Activated CD4-positive, alpha-beta T cell treated with anti-CD3 and anti-CD28 coated beads, Interleukin-2, amount 10 ng/mL, durations not matched to agents 24 days and 14 days (primary cell): ENCODE measurements at regions not wholly inside any gene's neighbourhood (a gene's known extent, or its start where the extent isn't known, plus 50 kb on each side); places are given as distances from the start of the nearest gene placed in this dataset.

Experiments used
- DNase-seq: peaks from one replicate; pipeline ENCODE4 v3.0.0; 2022
- H3K27ac Mint-ChIP-seq: one replicate; pipeline ENCODE4 v1.8.0; 2022; ENCODE audit warnings: mild to moderate bottlenecking, mixed read lengths
- H3K27me3 Mint-ChIP-seq: one replicate; pipeline ENCODE4 v1.8.0; 2022; ENCODE audit warnings: mixed read lengths
- H3K36me3 Mint-ChIP-seq: one replicate; pipeline ENCODE4 v1.8.0; 2022; ENCODE audit warnings: low read depth, mild to moderate bottlenecking, mixed read lengths
- H3K4me1 Mint-ChIP-seq: one replicate; pipeline ENCODE4 v1.8.0; 2021; ENCODE audit warnings: mixed read lengths
- H3K4me3 Mint-ChIP-seq: one replicate; pipeline ENCODE4 v1.8.0; 2022; ENCODE audit warnings: mild to moderate bottlenecking, moderate library complexity, mixed read lengths
- H3K9me3 Mint-ChIP-seq: one replicate; pipeline ENCODE4 v1.8.0; 2021; ENCODE audit warnings: mixed read lengths
- intact Hi-C: fragments of 100-400 bp; cut with micrococcal nuclease; formaldehyde crosslinking; loops from one replicate; pipeline ENCODE4 v1.15.1; 2023

GRCh38 chr1:4149831-4150230, 249.8 kb upstream of the C1orf174 start:
- intact Hi-C loops, result no loop called here
- Mint-ChIP-seq H3K27me3 (no peaks in the 10 kb centered on the region), H3K4me1 (no peaks in the 10 kb centered on the region), H3K27ac (no peak overlapping the region), H3K9me3 (no peaks in the 10 kb centered on the region), H3K36me3 (no peaks in the 10 kb centered on the region), H3K4me3 (no peak overlapping the region)
- no peak for DNase-seq

DNA sequence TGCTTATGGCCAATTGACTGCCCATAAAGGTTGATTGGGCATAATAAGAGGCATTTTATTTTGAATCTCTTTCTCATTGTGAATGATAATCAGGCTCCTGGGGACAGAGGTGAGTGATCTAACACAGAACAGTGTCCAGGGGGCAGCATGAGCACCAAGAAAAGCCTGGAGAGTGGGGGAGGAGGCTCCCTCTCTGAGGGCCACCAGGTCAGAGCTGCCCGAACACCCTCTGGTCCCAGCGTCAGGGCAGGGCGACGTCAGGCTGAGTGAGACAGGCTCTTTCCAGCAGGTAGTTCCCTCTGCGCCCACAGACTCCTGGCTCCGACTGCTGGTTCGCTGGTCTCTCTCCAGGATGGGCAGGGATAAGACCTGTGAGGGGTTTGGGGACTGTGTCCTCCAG, 250.2 kb upstream of the C1orf174 start:
- no peaks in the 10 kb centered on the region for H3K9me3 Mint-ChIP-seq
- intact Hi-C loops, result no loop called here

DNA sequence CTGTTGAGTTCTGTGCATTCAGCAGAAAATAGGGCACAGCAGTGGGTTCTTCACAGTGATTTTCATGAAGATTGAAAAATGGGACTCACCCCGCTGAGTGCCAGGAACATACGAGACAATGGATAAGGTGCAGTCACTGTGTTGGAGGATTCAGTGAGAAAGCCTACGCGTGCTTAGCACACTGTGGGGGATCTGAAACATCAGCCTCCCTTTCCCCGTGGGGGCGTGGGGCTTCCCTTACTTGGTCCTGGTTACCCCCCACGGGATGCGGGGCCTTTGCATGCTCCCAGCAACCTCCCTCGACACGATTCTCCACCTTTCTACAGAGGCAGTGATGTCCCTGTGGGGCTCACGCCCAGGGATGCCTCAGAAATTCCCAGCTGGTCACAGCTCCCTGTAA, 252.2 kb upstream of the C1orf174 start:
- H3K4me1 Mint-ChIP-seq, result no peaks in the 10 kb centered on the region
- intact Hi-C loops, result no loop called here
- H3K36me3 Mint-ChIP-seq, result no peaks in the 10 kb centered on the region
- H3K27me3 Mint-ChIP-seq, result no peaks in the 10 kb centered on the region
- H3K27ac Mint-ChIP-seq, result no peak overlapping the region
- no peak for DNase-seq
- no peak overlapping the region for H3K4me3 Mint-ChIP-seq
- no peaks in the 10 kb centered on the region for H3K9me3 Mint-ChIP-seq

More for the DNA sequence above, 250.2 kb upstream of the C1orf174 start:
- H3K36me3 Mint-ChIP-seq, result no peaks in the 10 kb centered on the region
- no peak overlapping the region for H3K27ac Mint-ChIP-seq
- no peaks in the 10 kb centered on the region for H3K4me1 Mint-ChIP-seq
- no peaks in the 10 kb centered on the region for H3K27me3 Mint-ChIP-seq
- DNase-seq, result no peak
- no peak overlapping the region for H3K4me3 Mint-ChIP-seq

- no peaks in the 10 kb centered on the region for H3K9me3 Mint-ChIP-seq
- DNase-seq, result no peak
- no peaks in the 10 kb centered on the region for H3K4me1 Mint-ChIP-seq
Observed at GRCh38 chr1:4153571-4153970, 253.5 kb upstream of the C1orf174 start.

GRCh38 chr1:4156241-4156973, 256.3 kb upstream of the C1orf174 start:
- no peaks in the 10 kb centered on the region for H3K9me3 Mint-ChIP-seq
- H3K27me3 Mint-ChIP-seq, result no peaks in the 10 kb centered on the region
- H3K4me1 Mint-ChIP-seq, result no peaks in the 10 kb centered on the region
- intact Hi-C loops, result no loop called here
- H3K4me3 Mint-ChIP-seq, result no peak overlapping the region
- no peaks in the 10 kb centered on the region for H3K36me3 Mint-ChIP-seq
- DNase-seq, result no peak
- H3K27ac Mint-ChIP-seq, result no peak overlapping the region

More at GRCh38 chr1:4153571-4153970, 253.5 kb upstream of the C1orf174 start:
- Mint-ChIP-seq H3K36me3 (no peaks in the 10 kb centered on the region), H3K27ac (no peak overlapping the region), H3K4me3 (no peak overlapping the region), H3K27me3 (no peaks in the 10 kb centered on the region)
- intact Hi-C loops, result no loop called here

DNA sequence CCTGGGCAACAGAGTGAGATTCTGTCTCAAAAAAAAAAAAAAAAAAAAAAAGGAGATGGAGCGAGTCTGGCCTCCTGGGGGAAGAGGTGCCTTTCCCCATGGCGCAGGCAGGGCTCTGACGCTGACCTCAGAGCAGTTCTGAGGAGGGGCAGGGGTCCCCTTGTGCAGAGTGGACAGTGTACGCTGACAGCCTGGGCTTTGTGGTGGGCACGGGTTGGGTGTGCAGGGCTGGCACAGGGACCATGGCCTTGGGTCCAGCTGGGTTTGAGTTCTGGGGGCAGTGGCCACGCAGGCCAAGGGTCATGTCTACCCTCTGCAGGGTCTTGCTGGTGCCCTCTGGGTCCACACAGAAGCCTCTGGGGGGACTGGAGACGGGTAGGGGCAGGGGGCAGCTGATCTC, 260.1 kb upstream of the C1orf174 start:
- H3K4me3 Mint-ChIP-seq, result no peak overlapping the region
- H3K27me3 Mint-ChIP-seq, result no peaks in the 10 kb centered on the region
- no peaks in the 10 kb centered on the region for H3K36me3 Mint-ChIP-seq
- H3K9me3 Mint-ChIP-seq, result no peaks in the 10 kb centered on the region
- DNase-seq, result no peak
- no peak overlapping the region for H3K27ac Mint-ChIP-seq
- H3K4me1 Mint-ChIP-seq, result no peaks in the 10 kb centered on the region
- intact Hi-C loops, result no loop called here

GRCh38 chr1:4161366-4162006, 261.4 kb upstream of the C1orf174 start:
- Mint-ChIP-seq H3K27me3 (peaks cover 2% of the 10 kb centered on the region), H3K4me1 (no peaks in the 10 kb centered on the region), H3K4me3 (no peak overlapping the region)

GRCh38 chr1:4164965-4165364, 264.9 kb upstream of the C1orf174 start:
- Mint-ChIP-seq H3K4me1 (no peaks in the 10 kb centered on the region), H3K4me3 (no peak overlapping the region), H3K27ac (no peak overlapping the region), H3K27me3 (peaks cover 2% of the 10 kb centered on the region), H3K36me3 (no peaks in the 10 kb centered on the region), H3K9me3 (no peaks in the 10 kb centered on the region)
- intact Hi-C loops, result no loop called here
- no peak for DNase-seq

More at GRCh38 chr1:4161366-4162006, 261.4 kb upstream of the C1orf174 start:
- Mint-ChIP-seq H3K36me3 (no peaks in the 10 kb centered on the region), H3K9me3 (no peaks in the 10 kb centered on the region), H3K27ac (no peak overlapping the region)
- intact Hi-C loops, result no loop called here
- DNase-seq, result no peak

DNA sequence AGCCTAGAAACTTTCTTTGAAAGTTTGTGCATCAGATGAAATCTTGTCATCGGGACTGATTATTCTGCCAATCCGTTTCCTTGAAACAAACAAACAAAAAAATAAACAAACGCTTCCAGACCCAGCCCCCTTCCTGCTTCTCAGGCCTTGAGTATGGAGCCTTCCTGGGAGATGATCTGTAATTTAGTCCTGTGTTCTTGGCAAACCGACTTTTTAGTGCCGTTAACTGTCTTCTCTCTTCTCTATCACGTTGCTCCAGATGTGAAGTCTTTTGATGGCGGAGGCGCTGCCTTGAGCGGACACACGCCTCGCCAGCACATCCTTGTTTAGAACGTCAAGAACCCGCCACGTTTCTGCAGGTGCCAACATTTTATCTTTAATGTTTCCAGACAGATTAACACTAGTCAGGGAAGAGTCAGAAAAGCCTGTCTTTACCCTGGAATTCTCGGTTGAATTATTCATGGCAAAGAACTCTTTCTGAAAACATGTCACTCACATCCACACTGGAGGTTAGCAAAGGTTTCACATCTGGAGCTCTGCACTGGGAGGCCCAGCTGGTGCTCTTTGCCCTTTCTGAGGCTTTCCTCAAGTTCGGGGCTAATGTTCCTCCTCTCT, 265.7 kb upstream of the C1orf174 start:
- H3K4me1 Mint-ChIP-seq, result no peaks in the 10 kb centered on the region
- intact Hi-C loops, result no loop called here
- H3K9me3 Mint-ChIP-seq, result no peaks in the 10 kb centered on the region

DNA sequence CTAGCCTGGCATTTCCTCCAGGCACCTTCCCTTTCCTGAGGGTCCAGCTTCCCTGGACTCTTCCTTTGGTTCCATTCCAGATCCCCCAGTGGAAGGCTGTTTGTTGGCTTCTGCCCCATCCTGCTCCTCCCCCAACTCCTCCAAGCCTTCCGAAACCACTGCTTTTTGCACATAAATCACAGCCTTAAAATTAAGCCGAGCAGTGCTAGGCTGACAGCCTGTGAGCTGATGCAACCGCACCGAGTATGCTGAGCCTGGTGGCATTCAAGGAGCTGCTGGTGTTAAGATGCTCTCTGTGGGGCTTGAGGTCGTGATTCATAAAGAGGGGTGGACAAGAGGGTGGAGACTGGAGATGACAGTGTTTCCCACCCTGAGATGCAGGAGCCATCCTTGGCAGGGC, 266.6 kb upstream of the C1orf174 start:
- no peak for DNase-seq

More for the DNA sequence above, 265.7 kb upstream of the C1orf174 start:
- Mint-ChIP-seq H3K36me3 (no peaks in the 10 kb centered on the region), H3K27ac (no peak overlapping the region), H3K27me3 (peaks cover 2% of the 10 kb centered on the region), H3K4me3 (no peak overlapping the region)
- DNase-seq, result no peak

GRCh38 chr1:4169991-4170390, 269.9 kb upstream of the C1orf174 start:
- intact Hi-C loops, result no loop called here
- no peak overlapping the region for H3K27ac Mint-ChIP-seq
- H3K4me3 Mint-ChIP-seq, result no peak overlapping the region
- no peaks in the 10 kb centered on the region for H3K36me3 Mint-ChIP-seq
- H3K9me3 Mint-ChIP-seq, result no peaks in the 10 kb centered on the region
- H3K27me3 Mint-ChIP-seq, result peaks cover 2% of the 10 kb centered on the region
- H3K4me1 Mint-ChIP-seq, result no peaks in the 10 kb centered on the region
- no peak for DNase-seq

More for the DNA sequence above, 266.6 kb upstream of the C1orf174 start:
- H3K36me3 Mint-ChIP-seq, result no peaks in the 10 kb centered on the region
- H3K27me3 Mint-ChIP-seq, result peaks cover 2% of the 10 kb centered on the region
- no peaks in the 10 kb centered on the region for H3K9me3 Mint-ChIP-seq
- H3K4me1 Mint-ChIP-seq, result no peaks in the 10 kb centered on the region
- intact Hi-C loops, result no loop called here
- H3K4me3 Mint-ChIP-seq, result no peak overlapping the region
- H3K27ac Mint-ChIP-seq, result no peak overlapping the region

DNA sequence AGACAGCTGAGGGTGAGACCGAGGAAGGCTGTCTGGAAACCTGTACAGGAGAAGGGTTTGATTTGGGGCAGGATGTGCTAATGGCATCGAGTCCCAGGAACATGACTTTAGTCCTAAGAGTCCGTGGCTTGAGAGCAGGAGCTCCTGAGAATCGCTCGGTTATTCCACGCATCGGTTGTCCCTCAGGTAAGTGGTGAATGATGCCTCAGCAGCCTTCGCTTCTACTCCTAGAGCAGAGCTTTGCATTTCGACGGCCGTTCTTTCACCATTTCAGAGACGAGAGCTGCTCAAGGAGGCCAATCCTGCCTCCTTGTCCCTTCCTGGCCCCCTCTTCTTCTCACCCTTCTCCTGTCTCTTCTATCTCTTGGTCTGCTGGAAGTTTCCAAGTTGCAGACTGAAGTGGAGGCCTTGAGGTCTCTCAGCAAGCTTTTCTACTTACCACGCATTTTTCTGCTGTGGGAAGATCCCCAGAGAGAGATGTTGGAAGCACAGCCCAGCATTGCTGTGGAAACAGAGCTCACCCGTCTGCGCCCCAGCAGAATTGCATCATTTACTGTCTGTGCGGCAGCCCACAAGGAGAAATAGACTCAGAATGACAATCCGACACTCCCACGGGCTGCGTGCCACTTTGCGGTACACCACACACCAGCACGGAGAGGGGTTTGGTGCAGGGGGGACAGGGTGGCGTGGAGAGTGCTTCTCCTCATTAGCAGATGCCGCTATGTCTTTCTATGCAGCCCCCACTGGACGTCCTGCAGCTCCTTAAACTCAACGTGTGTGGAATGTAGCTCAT, 270.7 kb upstream of the C1orf174 start:
- no peaks in the 10 kb centered on the region for H3K9me3 Mint-ChIP-seq
- no peak for DNase-seq
- intact Hi-C loops, result no loop called here
- no peak overlapping the region for H3K27ac Mint-ChIP-seq
- H3K4me1 Mint-ChIP-seq, result no peaks in the 10 kb centered on the region
- H3K4me3 Mint-ChIP-seq, result no peak overlapping the region
- H3K27me3 Mint-ChIP-seq, result peaks cover 1% of the 10 kb centered on the region
- H3K36me3 Mint-ChIP-seq, result no peaks in the 10 kb centered on the region

- no peaks in the 10 kb centered on the region for H3K4me1 Mint-ChIP-seq
- H3K36me3 Mint-ChIP-seq, result no peaks in the 10 kb centered on the region
- DNase-seq, result no peak
- H3K4me3 Mint-ChIP-seq, result no peak overlapping the region
- intact Hi-C loops, result no loop called here
- H3K27me3 Mint-ChIP-seq, result no peaks in the 10 kb centered on the region
- no peak overlapping the region for H3K27ac Mint-ChIP-seq
- no peaks in the 10 kb centered on the region for H3K9me3 Mint-ChIP-seq
Observed at GRCh38 chr1:4171480-4172450, 271.7 kb upstream of the C1orf174 start.
